Stimulated activated memory B cell treated with anti-CD40 and anti-IgM and Interleukin-4, amounts not matched to agents 10 μg/mL and 1 μg/mL and 100 μg/mL, for 72 hours (primary cell): ENCODE measurements at regions not wholly inside any gene's neighbourhood (a gene's known extent, or its start where the extent isn't known, plus 50 kb on each side); places are given as distances from the start of the nearest gene placed in this dataset.

Experiments used
- ATAC-seq: fragments of 150-1000 bp; cut with Tn5 transposase; 2 replicates; pipeline ENCODE4 v1.10.0; 2021
- H3K27ac Mint-ChIP-seq: one replicate; pipeline ENCODE4 v1.8.0; 2022; ENCODE audit warnings: mild to moderate bottlenecking, mixed read lengths
- H3K27me3 Mint-ChIP-seq: one replicate; pipeline ENCODE4 v1.8.0; 2022; ENCODE audit warnings: mixed read lengths
- H3K36me3 Mint-ChIP-seq: one replicate; pipeline ENCODE4 v1.8.0; 2022; ENCODE audit warnings: mixed read lengths
- H3K4me1 Mint-ChIP-seq: one replicate; pipeline ENCODE4 v1.8.0; 2022; ENCODE audit warnings: mixed read lengths
- H3K4me3 Mint-ChIP-seq: one replicate; pipeline ENCODE4 v1.8.0; 2022; ENCODE audit warnings: mild to moderate bottlenecking, moderate library complexity, mixed read lengths
- H3K9me3 Mint-ChIP-seq: one replicate; pipeline ENCODE4 v1.8.0; 2022; ENCODE audit warnings: mixed read lengths

- ATAC-seq = peak; percentile 58
Observed at GRCh38 chr6:11828262-11828870, 49.8 kb upstream of the ADTRP start.

More at GRCh38 chr6:11828262-11828870, 49.8 kb upstream of the ADTRP start:
- no peaks in the 10 kb centered on the region for H3K27me3 Mint-ChIP-seq
- H3K4me1 Mint-ChIP-seq = peaks cover 64% of the 10 kb centered on the region
- H3K36me3 Mint-ChIP-seq = no peaks in the 10 kb centered on the region
- peak overlapping the region; percentile 90 for H3K27ac Mint-ChIP-seq
- no peaks in the 10 kb centered on the region for H3K9me3 Mint-ChIP-seq
- peak overlapping the region; percentile 46 for H3K4me3 Mint-ChIP-seq
